ENCODE measurements at regions not wholly inside any gene's neighbourhood (a gene's known extent, or its start where the extent isn't known, plus 50 kb on each side); places are given as distances from the start of the nearest gene placed in this dataset.

GRCh38 chr9:135020481-135021392 is 66.7 kb upstream of the OLFM1 start:
- TF ChIP-seq CTCF (IDR thresholded peaks at IDR 0.05 in 2 of 3, conservative IDR thresholded peaks at IDR 0.05 in 1 of 3; ENCODE audit: borderline replicate concordance in 1 of 3, insufficient read depth in 1 of 3, low read depth in 2 of 3, low read length in 2 of 3): no peak
- TF ChIP-seq ZNF274 (IDR thresholded peaks at IDR 0.05; ENCODE audit: low read depth, low read length): no peak
- TF ChIP-seq POLR2A (IDR thresholded peaks at IDR 0.05; ENCODE audit: borderline replicate concordance, extremely low read depth, insufficient read depth, insufficient read length): no peak
- no peak for TF ChIP-seq FOSL1 (IDR thresholded peaks at IDR 0.05; ENCODE audit: low read depth)
- no peak for TF ChIP-seq EZH2 (IDR thresholded peaks at IDR 0.05)
- no peak for TF ChIP-seq POLR2AphosphoS5 (IDR thresholded peaks at IDR 0.05; ENCODE audit: low read depth, low read length)
- no peak for TF ChIP-seq ZFX (IDR thresholded peaks at IDR 0.05)
- TF ChIP-seq RAD21 (IDR thresholded peaks at IDR 0.05; ENCODE audit: low read depth): no peak
- no peak for TF ChIP-seq SIN3A (IDR thresholded peaks at IDR 0.05; ENCODE audit: low read depth)
- no peak for TF ChIP-seq EGR1 (IDR thresholded peaks at IDR 0.05; ENCODE audit: low read depth)
- TF ChIP-seq ELF1 (IDR thresholded peaks at IDR 0.05; ENCODE audit: borderline replicate concordance, low read depth): no peak
- TF ChIP-seq REST (IDR thresholded peaks at IDR 0.05; ENCODE audit: low read depth): no peak
- TF ChIP-seq TCF7L2 (IDR thresholded peaks at IDR 0.05; ENCODE audit: borderline replicate concordance, extremely low read depth, insufficient read depth, insufficient read length): no peak

Measured in HCT116 (cell line).